Skin of body (tissue), 1 donor: ENCODE measurements at regions not wholly inside any gene's neighbourhood (a gene's known extent, or its start where the extent isn't known, plus 50 kb on each side); places are given as distances from the start of the nearest gene placed in this dataset.

Experiments used
- DNase-seq: peaks from one replicate; lab custom pipeline; 2025; lab: John Stamatoyannopoulos, UW

DNA sequence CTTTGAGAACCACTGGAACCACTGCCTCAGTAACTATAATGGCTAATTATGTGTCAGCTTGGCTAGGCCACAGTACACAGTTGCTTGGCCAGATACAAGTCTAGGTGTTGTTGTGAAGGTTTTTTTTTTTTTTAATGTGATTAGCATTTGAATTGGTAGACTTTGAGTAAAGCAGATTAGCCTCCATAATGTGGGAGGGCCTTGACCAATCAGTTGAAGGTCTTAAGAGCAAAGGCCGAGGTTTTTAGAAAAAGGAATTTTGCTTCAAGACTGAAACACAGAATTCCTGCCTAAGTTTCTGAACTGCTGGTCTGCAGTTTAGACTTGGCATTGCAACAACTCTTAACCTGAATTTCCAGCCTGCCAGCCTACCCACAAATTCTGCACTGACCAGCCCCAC, 451.6 kb upstream of the AZI2 start:
- no peak for DNase-seq

GRCh38 chr3:28808068-28808467, 459.4 kb upstream of the AZI2 start:
- no peak for DNase-seq

DNA sequence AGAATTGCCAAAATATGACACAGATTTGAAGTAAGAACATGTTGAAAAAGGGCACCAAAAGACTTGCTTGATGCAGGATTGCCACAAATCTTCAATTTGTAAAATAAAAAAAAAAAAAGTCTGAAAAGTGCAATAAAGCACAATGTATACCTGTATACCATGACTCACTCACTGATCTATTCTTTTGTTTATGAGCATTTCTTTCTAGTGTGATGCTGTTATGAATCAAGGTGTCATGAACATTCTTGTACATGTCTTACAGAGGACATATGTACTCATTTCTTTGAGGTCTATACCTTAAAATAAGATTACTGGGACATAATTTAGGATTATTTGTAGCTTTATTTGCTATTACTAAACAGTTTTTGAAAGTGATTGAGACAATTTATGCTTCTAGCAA, 464.9 kb upstream of the RBMS3 start:
- DNase-seq = no peak

- no peak for DNase-seq
These were observed 456.6 kb upstream of the RBMS3 start for GRCh38 chr3:28824316-28824715.

- no peak for DNase-seq
These were observed 454.0 kb upstream of the RBMS3 start for GRCh38 chr3:28826840-28827239.

DNA sequence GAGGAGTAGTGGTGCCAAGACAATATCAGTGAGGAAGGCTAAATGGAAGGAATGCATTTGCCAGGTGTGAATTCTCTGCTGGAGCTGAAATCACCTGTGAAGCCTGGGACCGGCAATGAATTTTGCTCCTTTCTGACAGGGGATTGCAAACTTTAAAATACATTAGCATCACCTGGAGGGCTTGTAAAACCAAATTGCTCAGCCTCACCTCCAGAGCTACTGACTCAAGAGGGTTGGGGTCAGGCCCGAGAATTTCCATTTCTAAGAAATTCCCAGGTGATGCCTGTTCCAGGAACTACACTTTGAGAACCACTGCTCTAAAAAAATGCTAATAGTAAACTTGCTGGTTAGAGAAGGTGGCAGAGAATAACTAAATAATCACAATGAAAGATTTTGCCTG, 445.6 kb upstream of the RBMS3 start:
- DNase-seq = no peak

DNA sequence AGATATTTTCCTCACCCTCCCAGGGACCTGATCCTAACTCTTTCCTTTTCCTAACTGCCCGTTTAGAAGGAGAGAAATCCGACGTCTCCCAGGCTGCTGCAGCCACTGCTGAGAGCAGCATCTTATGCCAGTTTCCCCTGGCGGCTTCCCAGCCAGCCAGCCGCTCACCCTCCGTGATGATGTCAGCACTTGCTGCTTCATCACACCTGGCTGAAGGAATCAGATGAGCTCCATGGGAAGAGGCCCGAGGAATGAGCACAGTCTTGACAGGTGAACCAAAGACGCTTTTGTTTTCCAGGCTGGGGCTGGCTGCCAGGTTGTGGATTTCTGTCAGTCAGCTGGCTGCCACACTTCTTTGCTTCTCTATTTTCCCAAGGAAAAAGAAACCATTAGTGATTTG, 445.1 kb upstream of the RBMS3 start:
- DNase-seq = no peak

DNA sequence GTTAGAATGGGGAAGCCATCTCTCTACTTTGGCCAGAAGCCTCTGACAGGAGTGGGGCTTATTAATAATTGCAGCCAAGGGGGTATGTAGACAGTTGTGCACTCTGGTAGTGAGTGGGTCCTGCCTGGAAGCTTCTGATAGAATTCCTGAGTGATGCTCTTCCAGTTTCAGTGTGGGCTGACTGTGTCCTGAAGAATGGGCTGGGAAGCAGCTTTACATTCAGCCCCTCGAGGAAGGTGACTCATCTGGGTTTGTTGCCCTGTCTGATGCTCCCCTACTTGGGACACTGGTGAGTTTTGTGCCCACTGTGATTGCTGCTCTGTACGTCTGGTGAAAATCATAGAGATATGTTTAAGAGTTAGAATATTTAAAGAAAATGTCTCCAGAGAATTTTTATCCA, 444.7 kb upstream of the RBMS3 start:
- no peak for DNase-seq

- DNase-seq = no peak
These were observed 439.9 kb upstream of the RBMS3 start for GRCh38 chr3:28840976-28841376.

- DNase-seq = no peak
These were observed 439.4 kb upstream of the RBMS3 start for GRCh38 chr3:28841441-28841840.

- no peak for DNase-seq
These were observed 436.4 kb upstream of the RBMS3 start for GRCh38 chr3:28844298-28845005.

- no peak for DNase-seq
These were observed 435.9 kb upstream of the RBMS3 start for GRCh38 chr3:28845006-28845324.

- no peak for DNase-seq
These were observed 433.8 kb upstream of the RBMS3 start for GRCh38 chr3:28846971-28847478.

- DNase-seq = no peak
These were observed 433.1 kb upstream of the RBMS3 start for GRCh38 chr3:28847736-28848135.

DNA sequence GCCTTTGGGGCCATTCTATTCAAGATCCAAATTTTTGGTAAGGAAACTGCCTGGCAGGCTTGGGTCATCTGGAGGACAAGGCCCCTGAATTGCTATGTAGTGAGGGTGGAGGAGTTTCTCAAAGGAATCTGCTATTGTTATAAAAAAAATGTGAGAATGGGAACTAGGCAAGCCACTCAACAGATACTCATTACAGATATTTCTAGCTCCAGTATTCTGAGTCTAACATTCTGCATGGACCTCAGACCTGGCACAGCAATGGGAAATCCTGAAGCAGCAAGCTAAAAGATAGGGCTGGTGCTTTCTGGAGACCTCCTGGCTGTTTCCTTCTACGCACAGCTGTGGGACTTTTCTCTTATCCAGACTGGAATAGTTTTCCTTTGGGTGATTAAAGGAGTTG, 430.7 kb upstream of the RBMS3 start:
- no peak for DNase-seq

- DNase-seq = no peak
These were observed 427.0 kb upstream of the RBMS3 start for GRCh38 chr3:28853830-28854229.

DNA sequence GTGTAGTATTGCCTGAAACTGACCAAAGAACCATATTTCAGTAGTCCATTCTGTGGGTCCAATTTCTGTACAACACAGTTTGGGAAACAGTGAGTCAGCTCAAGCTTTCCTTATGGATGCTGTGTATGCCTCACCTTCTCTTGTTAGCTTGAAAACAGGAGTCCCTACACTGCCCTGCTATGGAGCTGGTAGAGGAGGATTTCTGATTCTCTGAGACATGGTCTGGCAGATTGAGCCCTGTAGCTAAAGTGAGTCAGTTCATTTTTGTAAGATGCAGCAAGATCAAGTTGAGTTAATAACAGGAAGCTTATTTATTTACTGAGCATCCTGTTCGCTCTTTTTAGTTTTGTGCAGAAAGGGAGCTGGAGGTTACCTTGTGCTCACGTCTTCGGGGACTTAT, 424.1 kb upstream of the RBMS3 start:
- DNase-seq = no peak

DNA sequence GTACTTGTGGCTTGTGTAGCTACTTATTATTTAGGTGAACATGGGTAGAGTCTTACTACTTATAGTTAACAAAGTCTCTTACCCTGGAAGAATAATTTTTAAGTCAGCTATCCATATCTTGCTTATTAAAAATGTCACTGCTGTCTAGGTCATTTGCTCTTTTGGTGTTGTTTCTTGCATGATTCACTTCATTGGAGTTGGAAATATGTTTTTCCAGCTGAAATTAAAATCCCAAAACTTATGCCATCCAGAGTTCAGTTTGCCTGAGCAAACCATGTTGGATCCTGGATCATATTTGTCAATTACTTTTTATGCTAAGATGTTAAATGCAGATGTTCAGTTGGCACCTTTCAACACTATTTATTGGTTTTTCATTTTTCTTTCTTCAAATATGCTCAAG, 421.0 kb upstream of the RBMS3 start:
- DNase-seq = no peak

DNA sequence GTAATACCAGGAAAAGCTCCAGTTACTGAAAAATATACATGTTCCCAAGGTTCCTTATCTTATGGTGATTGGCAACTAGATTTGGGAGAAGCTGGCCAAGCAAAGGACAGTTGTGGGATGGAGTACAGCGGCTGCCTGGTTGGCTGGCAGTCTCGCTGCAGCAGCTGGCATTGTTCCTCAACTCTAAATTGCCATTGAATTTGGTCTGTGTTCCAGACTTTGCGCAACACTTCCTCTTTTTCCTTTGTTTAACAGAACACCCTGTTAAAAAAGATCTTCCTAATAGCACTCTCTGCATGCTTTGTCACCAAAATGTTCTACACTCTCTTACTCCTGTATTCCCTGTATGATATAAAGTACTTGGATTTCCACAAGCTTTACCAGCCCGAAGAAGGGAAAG, 420.6 kb upstream of the RBMS3 start:
- no peak for DNase-seq

GRCh38 chr3:28863186-28863585, 417.7 kb upstream of the RBMS3 start:
- DNase-seq = no peak

DNA sequence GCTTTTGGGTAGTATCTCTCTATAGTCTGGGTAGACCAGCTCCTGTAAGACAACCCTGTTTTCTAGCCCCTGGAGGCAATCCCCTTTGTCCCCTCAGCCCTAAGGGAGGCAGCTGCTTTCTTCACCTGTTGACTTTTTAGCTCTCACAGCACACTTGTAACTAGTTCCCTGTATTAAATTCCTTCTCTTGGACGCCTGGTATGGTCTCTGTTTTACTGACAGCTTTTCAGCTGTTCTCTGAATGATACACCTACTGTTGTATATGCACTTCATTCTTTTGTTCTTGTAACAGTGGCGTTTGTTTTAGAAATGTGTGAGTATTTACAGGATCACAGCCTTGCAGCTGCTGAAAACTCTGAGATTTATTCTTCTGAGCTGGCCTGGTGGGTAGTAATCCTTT, 413.0 kb upstream of the RBMS3 start:
- no peak for DNase-seq

DNA sequence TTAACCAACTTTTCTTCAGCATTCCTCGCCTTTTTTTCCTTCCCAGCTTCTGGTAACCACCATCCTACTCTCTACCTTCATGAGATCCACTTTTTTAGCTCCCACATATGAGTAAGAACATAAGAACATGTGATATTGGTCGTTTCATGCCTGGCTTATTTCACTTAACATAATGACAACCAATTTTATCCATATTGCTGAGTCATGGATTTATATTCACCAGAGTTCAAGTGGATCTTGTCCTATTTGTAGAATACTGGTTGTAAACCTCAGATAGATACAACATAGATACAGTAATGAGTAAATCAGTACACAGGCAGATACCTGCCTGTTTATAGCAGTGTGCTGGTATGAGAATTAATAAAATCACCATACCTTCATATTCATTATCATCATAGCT, 412.0 kb upstream of the RBMS3 start:
- DNase-seq = no peak

DNA sequence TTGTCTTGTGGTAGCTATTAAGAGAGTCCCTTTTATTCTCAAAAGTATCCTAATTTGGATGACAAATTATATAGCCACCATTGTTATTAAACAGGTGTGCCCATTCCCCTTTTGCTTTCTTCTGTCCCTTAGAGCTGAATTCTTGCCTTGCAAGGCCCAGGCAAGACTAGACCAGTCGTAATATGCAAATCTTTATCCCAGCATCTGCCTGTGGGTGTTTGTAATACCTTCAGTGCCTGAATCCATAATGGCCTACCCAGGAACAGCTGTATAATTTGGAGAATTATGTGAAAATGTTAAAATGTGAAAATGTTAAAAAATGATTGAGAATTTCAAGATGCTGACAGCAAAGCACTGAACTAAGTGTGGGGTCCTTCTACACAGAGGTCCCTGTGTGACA, 403.0 kb upstream of the RBMS3 start:
- DNase-seq = no peak

- no peak for DNase-seq
These were observed 390.5 kb upstream of the RBMS3 start for GRCh38 chr3:28890373-28890772.
